GM20431 (cell line): ENCODE measurements at regions not wholly inside any gene's neighbourhood (a gene's known extent, or its start where the extent isn't known, plus 50 kb on each side); places are given as distances from the start of the nearest gene placed in this dataset.

ENCODE experiments used
- in situ Hi-C: fragments of 300-500 bp; cut with MseI, MboI; formaldehyde crosslinking; loops from one replicate; pipeline ENCODE4 v1.15.0; 2020; ENCODE audit warnings: low sequenced_read_pairs; ENCODE audit not compliant: unreplicated experiment

DNA sequence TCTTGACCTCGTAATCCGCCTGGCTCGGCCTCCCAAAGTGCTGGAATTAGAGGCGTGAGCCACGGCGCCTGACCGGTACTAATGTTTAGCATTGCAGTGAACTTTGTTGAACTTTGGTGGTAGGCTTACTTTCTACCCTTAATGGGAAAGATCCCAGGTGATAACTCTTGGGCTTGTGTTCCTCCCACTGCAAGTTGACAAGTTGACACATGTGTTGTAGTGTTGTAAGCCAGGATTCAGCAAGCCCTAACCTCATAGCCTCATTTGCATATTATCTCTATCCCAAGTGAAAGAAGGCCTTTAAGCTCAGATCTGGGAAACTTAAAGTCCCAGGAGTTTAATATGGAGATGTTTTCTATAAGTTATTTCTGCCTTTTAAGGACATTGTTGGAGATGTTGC is 80.0 kb upstream of the CLCN4 start:
- in situ Hi-C loops, result no loop called here

GRCh38 chrX:10077425-10078188 is 79.2 kb upstream of the CLCN4 start:
- in situ Hi-C loops, result no loop called here

GRCh38 chrX:10078266-10078665 is 78.5 kb upstream of the CLCN4 start:
- in situ Hi-C loops, result no loop called here

DNA sequence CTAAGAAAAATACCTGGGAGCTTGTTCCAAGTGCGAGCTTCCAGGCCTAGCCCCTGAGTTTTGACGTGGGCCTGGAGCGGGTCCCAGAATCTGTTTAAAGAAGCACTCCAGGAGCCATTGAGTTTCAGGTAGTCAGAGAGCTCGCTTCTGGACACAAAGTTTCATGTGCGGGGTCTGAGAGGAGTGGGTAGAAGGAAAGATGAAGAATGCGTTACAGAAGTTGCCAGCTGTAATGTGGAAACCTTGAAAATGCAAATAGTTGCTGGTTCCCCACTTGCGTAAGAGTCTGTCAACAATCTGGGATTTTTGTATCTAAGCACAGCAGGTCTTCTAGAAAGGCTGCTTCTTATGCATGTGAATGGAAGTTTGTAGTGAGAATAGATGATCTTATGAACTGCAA is 77.5 kb upstream of the CLCN4 start:
- in situ Hi-C loops, result no loop called here

DNA sequence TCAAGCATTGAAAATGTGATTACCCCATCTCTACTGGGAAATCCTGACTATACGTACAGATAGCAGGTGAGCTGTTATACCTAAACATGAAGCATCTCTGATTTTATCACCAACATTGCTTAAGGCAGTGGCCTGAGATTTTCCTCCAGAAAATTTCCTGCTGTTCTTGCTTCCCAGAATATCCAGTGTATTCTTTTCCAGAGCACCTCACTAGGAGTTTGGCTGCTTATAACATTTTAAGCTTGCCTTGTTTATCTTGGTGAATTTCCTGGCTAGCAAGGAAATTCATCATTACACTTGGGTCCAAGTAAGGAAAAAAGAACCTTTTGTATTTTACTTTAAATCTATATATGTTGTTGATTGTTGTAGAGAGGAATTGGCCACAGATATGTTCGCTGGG is 73.0 kb upstream of the CLCN4 start:
- in situ Hi-C loops, result no loop called here

- in situ Hi-C loops, result no loop called here
Observed at GRCh38 chrX:10085223-10085622, 71.6 kb upstream of the CLCN4 start.

DNA sequence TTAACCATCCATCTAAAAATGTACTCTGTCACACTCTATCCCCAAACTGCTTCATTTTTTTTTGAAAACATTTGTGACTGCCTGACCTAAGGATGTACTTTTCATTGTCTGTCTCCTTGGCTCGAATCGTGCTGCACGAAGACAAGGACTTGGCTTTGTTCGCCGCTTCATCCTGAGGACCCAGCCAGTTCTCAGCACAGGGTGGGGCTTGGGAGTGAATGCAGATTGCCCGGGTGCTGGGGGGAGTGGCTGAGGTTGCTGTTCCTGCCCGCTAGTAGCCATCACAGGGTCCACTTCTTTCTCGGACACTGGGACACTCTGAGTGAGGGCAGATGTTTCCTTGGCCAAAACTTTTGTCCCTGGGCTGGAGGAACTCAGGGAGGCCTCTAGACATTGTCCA is 70.1 kb upstream of the CLCN4 start:
- in situ Hi-C loops, result no loop called here

- in situ Hi-C loops, result no loop called here
Observed at GRCh38 chrX:10087391-10087790, 69.4 kb upstream of the CLCN4 start.

DNA sequence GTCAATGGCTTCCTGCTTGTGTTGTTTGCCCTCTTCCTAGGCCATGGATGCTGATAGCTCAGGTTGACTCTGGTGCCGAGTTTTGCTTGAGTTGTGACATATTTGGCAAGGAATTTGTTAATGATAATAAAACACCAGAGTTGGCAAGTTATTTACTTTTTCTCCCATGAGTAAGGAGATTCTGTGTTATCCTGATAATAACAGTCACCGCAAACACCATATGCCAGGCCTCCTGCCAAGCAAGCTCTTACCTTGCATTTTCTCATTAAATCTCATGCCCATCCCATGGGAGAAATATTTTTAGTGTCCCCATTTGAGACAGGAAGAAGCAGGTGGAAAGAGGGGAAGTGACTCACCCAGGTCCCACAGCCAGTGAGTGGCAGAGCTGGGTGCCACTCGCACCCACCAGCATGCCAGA is 67.4 kb upstream of the CLCN4 start:
- in situ Hi-C loops, result no loop called here

DNA sequence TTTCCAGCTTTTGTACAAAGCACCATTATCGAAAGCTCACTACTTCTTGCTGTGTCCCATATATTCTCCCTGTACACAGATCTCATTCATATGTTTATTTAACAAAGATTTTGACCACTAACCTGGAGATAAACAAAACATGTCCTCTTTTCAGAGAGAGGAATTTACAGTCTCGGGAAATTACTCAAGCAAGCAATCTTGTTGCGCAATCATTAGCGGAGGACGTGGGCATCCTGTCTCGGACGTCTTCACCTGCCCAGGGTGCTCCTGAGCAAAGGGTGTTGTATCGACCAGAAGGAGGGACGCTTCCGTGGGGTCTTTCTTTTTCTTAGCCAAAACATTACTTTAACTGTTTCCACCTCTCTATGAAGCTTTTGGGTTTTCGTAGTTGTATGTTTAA is 66.5 kb upstream of the CLCN4 start:
- in situ Hi-C loops, result no loop called here

DNA sequence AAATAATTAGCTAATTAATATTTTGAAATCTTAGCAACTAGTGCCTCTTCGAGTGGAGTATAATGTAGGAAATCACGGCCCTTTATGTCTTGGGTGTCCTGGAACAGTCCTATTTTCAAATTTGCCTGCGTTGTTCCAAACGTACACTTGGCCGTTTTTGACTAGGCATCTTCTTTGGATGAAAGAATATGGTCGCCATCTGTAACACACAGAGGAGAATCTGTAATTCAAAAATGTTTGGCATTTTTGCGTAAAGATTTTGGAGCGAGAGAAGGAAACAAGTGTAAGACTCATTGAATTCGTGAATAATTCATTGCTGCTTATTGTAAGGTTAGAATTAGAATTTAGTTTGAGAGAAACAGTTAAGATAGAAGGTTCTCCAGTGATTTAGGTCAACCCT is 61.5 kb upstream of the CLCN4 start:
- in situ Hi-C loops, result no loop called here

- in situ Hi-C loops, result no loop called here
Observed at GRCh38 chrX:10095698-10096432, 60.9 kb upstream of the CLCN4 start.

- in situ Hi-C loops, result no loop called here
Observed at GRCh38 chrX:10098270-10098713, 58.5 kb upstream of the CLCN4 start.

- in situ Hi-C loops, result no loop called here
Observed at GRCh38 chrX:10099411-10099810, 57.4 kb upstream of the CLCN4 start.

DNA sequence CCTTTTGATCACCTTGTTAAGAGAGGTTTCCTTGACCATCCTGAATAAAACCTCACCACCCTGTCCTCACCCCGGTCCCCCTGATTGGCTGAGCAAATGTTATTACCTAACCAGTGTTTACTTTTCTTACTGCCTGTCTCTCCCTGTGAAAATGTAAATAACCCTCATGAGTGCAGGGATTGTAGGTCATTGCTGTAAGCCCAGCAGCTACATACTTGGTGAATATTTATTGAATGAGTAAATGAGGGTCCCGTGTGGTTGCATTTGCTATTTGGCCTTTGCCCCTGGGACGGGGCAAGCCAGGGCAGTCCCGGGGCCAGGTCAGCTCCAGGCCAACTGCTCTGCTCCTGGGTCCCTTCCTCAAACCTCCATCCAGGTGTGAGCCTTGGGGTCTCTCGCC is 55.5 kb upstream of the CLCN4 start:
- in situ Hi-C loops, result loop anchor here (25.0 kb wide), 1 partner anchor 89 kb away; no protein-coding TSS in a partner anchor

- in situ Hi-C loops, result loop anchor here (25.0 kb wide), 1 partner anchor 90 kb away; no protein-coding TSS in a partner anchor
Observed at GRCh38 chrX:10102046-10102704, 54.6 kb upstream of the CLCN4 start.

DNA sequence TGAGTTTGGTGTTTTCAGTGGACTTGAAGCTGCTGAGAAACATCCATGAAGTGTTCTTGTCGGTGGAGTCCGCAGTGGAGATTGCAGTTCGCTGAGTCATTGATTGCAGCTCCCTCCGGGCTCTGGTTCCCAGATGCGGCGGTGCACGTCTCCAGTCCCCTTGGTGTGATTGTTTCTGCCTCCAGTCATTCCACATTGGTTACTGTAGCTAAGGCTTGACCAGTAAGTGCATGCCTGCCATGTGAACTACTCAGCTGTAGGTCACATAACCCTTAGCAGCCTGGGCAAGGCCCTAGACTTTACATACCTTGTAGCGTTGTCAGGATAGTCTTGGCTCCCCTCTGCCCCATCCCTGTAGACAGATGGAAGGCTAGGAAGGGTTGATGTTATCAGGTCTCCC is 53.8 kb upstream of the CLCN4 start:
- in situ Hi-C loops, result loop anchor here (25.0 kb wide), 1 partner anchor 91 kb away; no protein-coding TSS in a partner anchor

- in situ Hi-C loops, result loop anchor here (25.0 kb wide), 1 partner anchor 93 kb away; no protein-coding TSS in a partner anchor
Observed at GRCh38 chrX:10104958-10105658, 51.7 kb upstream of the CLCN4 start.

DNA sequence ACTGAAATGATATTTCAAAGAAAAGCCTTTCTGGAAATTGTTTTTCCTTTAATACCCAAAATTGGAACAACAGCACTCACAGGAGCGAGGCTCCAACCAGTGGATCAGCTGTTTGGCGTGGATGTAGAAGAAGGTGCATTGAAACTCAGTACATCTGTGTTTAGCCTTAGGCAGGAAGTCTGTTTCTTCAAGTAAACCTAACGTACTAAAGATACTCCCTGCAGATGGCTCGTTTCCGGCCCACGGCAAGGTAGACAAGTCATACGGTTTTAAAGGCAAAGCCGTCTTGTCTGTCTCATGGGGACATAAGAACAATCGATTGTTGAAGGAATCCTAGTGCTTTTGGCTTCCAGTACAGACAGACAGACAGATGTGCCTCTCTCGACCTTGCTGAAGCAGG is 50.0 kb upstream of the CLCN4 start:
- in situ Hi-C loops, result loop anchor here (25.0 kb wide), 1 partner anchor 95 kb away; no protein-coding TSS in a partner anchor
